ENCODE measurements at regions not wholly inside any gene's neighbourhood (a gene's known extent, or its start where the extent isn't known, plus 50 kb on each side); places are given as distances from the start of the nearest gene placed in this dataset.
"Not testable (repeated sequence)": the region's sequence is repeated elsewhere in the genome, so short reads cannot be mapped to it uniquely, and the experiment has no call there.

- DNase-seq (ENCODE audit: extremely low read depth in 1 of 2, low read depth in 1 of 2): no peak
Measured at GRCh38 chr9:78437806-78438205, 140.9 kb downstream of the PSAT1 start.

DNA sequence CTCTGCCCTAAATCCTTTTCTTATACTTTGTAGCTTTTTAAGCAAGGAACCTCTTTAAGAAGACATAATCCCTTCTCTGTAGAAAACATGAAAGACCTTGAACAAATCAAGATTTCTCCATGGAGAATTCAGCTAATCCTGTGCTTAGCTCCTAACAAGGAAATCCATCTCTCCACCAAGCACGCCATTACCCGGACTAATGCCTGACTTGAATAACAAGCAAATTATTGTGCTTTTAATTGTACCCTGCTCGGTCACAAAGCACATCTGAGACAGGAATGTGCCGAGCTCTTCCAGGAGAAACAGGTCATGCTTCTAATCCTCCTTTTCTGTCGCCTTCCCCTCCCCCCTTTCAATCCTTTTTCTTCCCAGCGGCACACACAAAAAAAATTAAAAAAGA is 141.3 kb downstream of the PSAT1 start:
- no peak for DNase-seq (ENCODE audit: extremely low read depth in 1 of 2, low read depth in 1 of 2)

GRCh38 chr9:78438780-78439179 is 141.9 kb downstream of the PSAT1 start:
- DNase-seq (ENCODE audit: extremely low read depth in 1 of 2, low read depth in 1 of 2): no peak

DNA sequence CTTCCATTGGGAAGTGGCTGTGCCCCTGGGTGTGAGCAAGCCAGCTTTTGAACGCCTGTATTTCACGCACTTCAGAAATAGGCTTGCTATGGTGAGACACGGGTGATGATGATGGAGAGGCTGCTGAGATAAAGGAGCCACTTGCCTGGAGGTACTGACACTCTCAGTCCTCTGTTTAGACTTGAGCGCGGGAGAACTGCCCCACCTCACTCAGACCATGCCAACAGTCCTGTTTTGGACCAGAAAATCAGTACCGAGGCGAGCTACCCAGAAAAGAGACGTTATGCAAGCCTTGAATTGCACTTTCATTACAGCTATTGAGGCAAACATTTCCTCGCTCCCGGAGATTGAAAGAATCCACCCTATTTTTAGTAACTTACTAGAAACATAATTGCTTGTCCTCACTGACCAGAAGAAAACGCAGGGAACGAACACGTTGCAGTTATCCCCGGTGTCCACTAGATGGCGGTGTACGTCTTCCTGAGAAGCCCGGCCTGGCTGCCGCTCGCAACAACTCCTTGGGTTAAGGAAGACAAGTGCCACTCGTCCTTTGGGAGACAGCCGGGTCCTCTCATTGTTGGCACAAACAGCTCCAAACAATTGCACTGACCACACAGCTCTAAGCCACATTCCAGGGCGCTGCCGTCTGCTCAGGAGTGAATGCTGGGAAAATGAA is 142.4 kb downstream of the PSAT1 start:
- peak; percentile 2 to 42 for DNase-seq (ENCODE audit: extremely low read depth in 1 of 2, low read depth in 1 of 2)

DNA sequence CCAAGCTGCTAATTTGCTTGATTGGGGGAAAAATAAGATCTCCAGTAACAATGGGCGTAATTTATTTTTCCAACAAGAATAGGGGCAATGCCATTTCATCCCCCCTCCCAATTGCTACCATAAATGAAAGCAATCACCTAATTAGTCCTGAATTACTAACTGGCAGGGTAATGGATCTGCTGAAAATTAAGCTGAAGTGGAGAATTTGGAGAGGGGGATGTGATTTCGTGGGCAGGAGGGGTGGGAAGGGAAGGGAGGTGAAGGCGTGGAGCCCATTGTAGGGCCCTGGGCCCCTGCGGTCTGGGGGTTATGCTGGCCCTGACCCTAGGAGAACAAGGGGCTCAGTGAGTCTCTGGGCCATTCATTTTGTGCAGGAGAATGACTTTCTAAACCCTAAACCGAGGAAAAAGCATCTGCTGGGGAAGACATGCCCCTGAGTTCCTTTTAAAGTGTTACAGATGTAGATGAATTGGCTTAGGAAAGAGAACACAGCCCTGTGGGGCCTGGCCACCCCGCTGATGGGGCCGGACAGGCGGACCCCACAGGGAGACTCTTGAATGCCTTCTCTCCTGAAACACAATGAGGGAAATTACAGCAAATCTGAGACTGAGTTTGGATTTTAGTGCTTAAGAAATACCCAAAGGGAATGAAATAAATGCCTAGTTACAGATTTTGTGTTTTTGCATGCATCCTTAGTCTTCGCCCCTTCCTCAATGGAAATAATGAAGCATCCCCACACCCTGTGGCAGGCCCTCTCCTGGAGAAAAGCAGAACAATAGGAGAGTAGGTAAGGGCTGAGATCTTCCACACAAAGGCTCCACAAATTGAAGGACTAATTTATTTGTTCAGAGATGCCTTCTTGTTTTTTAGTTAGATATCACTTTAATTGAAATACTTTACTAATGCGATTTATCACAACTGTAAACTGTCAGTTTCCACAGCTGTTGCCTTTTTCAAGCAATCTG is 143.2 kb downstream of the PSAT1 start:
- DNase-seq (ENCODE audit: extremely low read depth in 1 of 2, low read depth in 1 of 2): no peak

DNA sequence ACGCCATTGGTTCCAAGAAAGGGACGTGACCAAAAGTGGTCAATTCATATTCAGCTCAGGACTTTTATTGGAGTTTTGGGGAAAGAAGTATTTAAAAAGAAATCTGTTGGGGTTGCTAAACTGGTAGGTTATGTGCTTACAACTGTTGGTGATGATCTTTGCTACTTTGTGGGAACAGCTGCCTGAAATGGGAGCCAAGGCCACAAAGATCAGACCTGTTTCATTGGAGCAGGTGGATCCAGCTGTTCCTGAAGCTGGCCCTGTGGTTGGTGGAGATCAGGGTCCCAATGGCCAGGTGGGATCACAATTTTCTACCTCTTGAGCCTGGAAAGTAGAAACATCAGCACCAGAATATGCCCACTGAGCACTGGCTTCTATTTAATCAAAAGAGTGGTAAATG is 144.5 kb downstream of the PSAT1 start:
- no peak for DNase-seq (ENCODE audit: extremely low read depth in 1 of 2, low read depth in 1 of 2)

- DNase-seq (ENCODE audit: extremely low read depth in 1 of 2, low read depth in 1 of 2): no peak
Measured at GRCh38 chr9:78441822-78442431, 145.0 kb downstream of the PSAT1 start.

- not testable (repeated sequence) for DNase-seq (ENCODE audit: extremely low read depth in 1 of 2, low read depth in 1 of 2)
Measured at GRCh38 chr9:78442577-78442976, 145.7 kb downstream of the PSAT1 start.

GRCh38 chr9:78443946-78444345 is 147.0 kb downstream of the PSAT1 start:
- no peak for DNase-seq (ENCODE audit: extremely low read depth in 1 of 2, low read depth in 1 of 2)

DNA sequence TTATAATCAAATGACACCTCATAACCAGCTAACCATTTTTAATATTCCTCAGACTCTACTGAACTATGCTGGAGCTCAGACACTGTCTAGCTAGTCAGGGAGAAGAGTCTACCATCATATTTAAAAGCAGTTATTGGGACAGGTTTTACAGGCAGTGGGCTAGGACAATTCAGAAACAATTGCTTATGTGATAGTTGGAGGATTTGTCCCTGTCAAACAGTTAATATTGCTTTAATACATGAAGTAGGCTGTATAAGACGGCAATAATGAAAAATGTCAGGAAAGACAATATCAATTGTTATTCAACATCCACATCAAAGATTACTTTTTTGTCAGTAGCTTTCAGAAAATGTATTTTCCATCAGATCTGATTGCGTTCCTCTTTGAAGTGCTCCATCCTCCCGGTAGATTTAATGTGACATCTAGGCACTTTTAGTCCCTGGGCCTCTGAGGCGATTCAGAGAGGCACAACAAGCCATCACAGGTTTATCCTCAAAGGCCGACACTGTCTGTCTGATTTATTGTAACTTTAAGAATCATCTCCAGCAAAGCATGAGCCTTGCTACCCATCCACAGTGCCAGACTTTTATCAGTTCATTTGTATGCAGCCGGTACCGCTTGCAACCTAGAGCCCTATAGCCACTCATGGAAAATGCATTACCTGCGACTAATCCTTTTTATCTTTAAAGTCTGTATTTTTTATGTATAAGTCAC is 152.2 kb downstream of the PSAT1 start:
- DNase-seq (ENCODE audit: extremely low read depth in 1 of 2, low read depth in 1 of 2): no peak

GRCh38 chr9:78453450-78453849 is 156.5 kb downstream of the PSAT1 start:
- no peak for DNase-seq (ENCODE audit: extremely low read depth in 1 of 2, low read depth in 1 of 2)

DNA sequence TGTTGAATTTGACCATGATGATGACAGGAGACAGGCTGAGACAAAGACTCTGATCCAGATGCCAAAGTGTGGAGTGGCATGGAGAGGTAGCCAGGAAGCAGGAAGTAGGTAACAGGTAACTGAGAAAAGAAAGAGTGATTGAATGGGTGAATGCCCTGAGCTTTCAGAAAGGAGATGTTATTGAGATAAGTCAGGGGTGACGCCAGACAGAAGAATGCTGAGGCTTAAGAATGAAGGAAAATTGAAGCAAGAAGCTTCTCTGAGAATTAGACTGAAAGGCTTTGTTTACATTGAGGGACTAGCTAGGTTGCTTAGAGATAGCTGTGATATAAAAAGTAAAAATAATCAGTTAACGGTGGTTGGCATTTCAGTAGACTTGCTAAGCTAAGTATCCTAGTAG is 165.7 kb downstream of the PSAT1 start:
- DNase-seq (ENCODE audit: extremely low read depth in 1 of 2, low read depth in 1 of 2): no peak

DNA sequence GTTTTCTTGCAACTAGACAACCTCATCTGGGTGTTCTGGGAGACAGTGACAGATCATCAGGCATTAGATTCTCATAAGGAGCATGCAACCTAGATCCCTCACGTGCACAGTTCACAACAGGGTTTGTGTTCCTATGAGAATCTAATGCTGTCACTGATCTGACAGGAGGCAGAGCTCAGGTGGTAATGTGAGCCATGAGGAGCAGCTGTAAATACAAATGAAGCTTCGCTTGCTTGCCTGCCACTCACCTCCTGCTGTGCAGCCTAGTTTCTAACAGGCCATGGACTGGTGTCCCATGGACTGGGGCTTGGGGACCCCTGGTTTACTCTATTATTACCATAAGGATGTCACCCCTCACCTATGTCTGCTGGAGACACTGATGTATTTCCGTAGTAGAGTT is 166.8 kb downstream of the PSAT1 start:
- DNase-seq (ENCODE audit: extremely low read depth in 1 of 2, low read depth in 1 of 2): no peak

DNA sequence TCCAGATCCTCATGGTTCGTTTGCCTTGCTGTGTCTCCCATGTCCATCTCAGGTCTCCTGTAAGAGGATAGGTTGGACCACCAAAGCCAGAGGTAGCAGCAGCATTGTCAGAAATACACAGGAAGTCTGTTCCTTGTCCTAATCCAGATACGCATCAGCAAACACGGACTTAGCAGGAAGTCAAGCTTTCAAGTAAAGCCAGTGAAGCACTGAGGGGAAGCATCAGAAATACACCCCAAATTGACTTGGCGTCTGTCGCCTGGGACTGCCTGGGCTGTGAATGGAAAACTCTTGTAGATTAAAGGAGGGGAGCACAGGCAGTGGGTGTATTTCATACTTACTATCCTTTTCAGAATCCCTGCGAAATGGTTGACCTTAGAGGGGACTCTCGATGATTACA is 171.3 kb downstream of the PSAT1 start:
- no peak for DNase-seq (ENCODE audit: extremely low read depth in 1 of 2, low read depth in 1 of 2)

GRCh38 chr9:78468974-78469576 is 172.2 kb downstream of the PSAT1 start:
- no peak for DNase-seq (ENCODE audit: extremely low read depth in 1 of 2, low read depth in 1 of 2)

DNA sequence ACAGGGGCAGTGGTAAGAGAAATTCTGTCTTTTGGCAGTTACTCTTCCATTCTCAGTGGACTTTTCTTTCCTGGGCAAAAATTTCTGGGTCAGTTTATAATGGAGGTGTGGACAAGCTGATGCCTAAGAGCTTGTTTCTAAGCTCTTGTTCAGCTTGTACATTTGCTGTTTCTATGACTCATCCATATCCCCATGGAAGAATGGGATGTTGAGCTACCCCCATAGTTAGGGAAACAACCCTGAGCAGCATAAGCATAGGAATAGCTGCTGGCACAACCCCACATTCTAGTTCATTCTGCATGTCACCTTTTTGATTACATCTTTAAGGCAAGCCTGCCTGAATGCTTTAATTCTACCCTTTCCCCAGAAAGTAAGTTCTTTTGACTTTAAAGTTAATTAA is 173.3 kb downstream of the PSAT1 start:
- no peak for DNase-seq (ENCODE audit: extremely low read depth in 1 of 2, low read depth in 1 of 2)

DNA sequence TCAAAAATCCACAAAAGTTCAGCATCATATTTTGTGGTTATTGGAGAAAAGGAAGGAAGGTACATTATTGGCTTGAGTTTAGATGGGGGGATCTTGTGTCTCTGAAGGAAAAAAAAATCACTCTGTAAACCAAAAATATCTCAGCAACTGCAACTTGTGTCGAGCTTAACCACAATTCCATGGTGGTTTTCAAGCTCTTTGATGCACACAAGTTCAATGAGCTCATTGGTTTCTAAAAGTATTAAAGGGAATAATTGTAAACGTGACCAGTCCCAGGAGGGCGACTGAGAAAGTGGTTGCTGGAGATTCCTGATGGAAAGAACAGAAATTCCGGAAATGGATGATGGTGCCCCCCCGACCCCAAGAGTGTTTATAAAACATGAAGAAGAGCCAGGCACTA is 173.8 kb downstream of the PSAT1 start:
- DNase-seq (ENCODE audit: extremely low read depth in 1 of 2, low read depth in 1 of 2): no peak

DNA sequence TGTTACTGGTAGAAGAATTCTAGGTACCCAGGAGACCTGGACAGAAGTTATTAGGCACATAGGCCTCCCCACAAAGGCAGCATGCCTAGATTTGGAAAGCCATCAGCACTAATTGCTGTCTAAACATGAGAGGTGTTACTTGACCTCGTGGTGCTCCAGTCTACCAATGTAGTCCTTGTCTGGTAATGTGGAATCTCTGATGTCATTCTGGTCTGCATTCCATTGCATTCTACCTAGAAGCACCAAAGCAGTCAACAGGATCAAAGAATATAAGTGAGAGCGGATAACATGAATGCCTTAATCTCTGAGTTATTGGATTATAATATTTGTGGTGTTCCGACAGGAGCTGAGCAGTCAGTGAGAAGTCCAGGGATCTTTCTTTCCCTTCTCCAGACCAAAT is 175.2 kb downstream of the PSAT1 start:
- no peak for DNase-seq (ENCODE audit: extremely low read depth in 1 of 2, low read depth in 1 of 2)

GRCh38 chr9:78479441-78479840 is 182.5 kb downstream of the PSAT1 start:
- DNase-seq (ENCODE audit: extremely low read depth in 1 of 2, low read depth in 1 of 2): no peak

GRCh38 chr9:78486661-78487060 is 189.7 kb downstream of the PSAT1 start:
- DNase-seq (ENCODE audit: extremely low read depth in 1 of 2, low read depth in 1 of 2): no peak

DNA sequence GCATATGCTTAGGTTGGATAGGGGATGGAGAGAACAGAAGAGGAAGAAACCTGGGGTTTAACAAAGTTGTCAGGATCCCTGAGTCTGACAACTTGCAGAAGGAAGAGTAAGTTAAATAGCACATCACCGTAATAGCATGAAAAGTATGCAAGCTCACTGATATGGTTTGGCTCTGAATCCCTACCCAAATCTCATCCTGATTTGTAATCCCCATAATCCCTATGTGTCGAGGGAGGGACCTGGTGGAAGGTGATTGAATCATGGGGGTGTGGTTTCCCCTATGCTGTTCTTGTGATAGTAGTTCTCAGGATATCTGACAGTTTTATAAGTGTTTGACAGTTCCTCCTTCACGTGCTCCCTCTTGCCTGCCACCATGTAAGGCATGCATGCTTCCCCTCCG is 193.3 kb downstream of the PSAT1 start:
- DNase-seq (ENCODE audit: extremely low read depth in 1 of 2, low read depth in 1 of 2): no peak

Data from activated CD8-positive, alpha-beta memory T cell treated with anti-CD3 and anti-CD28 coated beads for 1 hour (primary cell).